Astrocyte of the spinal cord (primary cell): ENCODE measurements at regions not wholly inside any gene's neighbourhood (a gene's known extent, or its start where the extent isn't known, plus 50 kb on each side); places are given as distances from the start of the nearest gene placed in this dataset.

Experiments
- DNase-seq: peaks from one replicate; pipeline ENCODE4 v3.0.0; 2011; ENCODE audit warnings: low read depth, low spot score
- H3K4me3 ChIP-seq: 2 replicates; pipeline ENCODE4 v1.5.1; 2011; ENCODE audit warnings: low read depth, mild to moderate bottlenecking, low read length, moderate library complexity
- in situ Hi-C: cut with HindIII; loops from 2 replicates; pipeline ENCODE4 v1.10.0; 2017; ENCODE audit warnings: low sequenced_read_pairs
- TF ChIP-seq, protein P1 (sequence below): IDR thresholded peaks from 2 replicates; pipeline ENCODE4 v1.5.1; 2012; ENCODE audit warnings: low read depth, mild to moderate bottlenecking, low read length, inconsistent platforms

DNA sequence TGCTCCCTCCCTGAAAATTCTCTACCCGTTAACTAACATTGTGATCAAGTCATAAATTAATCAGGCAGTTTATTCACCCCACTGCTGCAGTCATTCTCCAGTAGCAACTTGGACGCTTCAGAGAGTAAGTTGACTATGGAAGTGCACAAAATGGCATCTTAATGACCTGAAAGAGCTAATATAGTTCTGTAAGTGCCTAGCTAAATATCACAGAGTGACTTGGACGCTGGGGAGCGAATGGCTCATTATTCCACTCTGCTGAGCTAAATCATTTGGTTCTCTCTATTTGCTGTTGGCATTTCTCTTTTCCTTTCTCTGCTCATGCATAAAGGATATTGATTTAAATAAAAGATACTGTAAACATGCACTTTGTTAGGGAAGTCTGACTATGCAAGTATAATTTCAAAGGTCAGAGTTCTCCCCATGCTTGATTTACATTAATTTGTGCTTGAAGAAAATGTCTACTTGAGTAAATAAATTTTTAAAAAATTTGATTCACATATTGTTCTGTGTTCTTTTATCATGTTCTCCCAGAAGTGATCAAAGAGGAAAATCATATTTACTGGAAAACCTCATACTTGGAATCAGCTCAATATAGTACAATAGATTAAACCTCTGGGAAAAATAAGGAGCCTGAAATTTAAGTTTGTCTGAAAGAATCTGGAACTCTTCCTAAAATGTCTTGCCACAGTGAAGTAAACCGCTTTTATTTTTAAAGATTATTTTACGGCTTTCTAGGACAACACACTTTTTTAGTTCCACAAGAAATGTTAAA is 169.5 kb upstream of the HAPLN1 start:
- DNase-seq: no peak
- in situ Hi-C loops: no loop called here
- no peak overlapping the region for H3K4me3 ChIP-seq
- TF ChIP-seq, protein P1, sequence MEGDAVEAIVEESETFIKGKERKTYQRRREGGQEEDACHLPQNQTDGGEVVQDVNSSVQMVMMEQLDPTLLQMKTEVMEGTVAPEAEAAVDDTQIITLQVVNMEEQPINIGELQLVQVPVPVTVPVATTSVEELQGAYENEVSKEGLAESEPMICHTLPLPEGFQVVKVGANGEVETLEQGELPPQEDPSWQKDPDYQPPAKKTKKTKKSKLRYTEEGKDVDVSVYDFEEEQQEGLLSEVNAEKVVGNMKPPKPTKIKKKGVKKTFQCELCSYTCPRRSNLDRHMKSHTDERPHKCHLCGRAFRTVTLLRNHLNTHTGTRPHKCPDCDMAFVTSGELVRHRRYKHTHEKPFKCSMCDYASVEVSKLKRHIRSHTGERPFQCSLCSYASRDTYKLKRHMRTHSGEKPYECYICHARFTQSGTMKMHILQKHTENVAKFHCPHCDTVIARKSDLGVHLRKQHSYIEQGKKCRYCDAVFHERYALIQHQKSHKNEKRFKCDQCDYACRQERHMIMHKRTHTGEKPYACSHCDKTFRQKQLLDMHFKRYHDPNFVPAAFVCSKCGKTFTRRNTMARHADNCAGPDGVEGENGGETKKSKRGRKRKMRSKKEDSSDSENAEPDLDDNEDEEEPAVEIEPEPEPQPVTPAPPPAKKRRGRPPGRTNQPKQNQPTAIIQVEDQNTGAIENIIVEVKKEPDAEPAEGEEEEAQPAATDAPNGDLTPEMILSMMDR: no peak

DNA sequence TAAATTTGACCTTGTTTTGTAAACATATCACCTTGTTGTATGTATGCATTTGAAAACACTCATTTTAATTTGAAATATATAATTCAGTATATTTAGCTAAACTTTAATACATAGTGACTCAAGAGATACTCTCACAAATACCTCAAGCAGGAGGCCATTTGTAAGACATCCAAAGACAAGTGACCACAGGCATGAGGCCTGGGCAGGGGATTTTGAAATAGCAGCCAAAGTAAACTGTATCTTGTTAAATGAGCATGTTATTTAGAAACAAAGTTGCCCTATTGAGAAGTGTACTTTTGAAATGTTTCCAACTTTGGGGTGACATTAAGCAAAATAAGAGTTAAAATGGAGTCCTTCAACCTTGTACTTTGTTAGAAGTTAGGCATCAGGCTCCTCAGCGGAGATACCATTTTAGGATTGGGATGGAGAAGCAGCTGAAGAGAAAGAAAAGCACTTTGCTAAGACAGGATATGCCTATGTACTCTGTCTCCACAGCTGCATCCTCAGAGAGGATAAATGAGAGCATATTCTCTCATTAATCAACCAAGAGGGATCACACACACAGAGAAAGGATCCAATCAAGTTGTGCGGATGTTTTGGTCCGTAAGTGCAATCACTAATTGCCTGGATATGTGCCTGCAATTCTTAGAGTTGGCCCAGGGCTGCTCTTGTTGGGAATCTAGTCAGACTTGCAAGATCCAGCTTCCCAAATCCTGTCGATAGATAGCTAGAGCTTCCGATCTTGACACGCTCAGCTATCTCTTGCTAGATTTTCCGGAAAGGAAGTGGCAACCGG is 157.5 kb upstream of the HAPLN1 start:
- TF ChIP-seq, protein P1: no peak
- H3K4me3 ChIP-seq: no peak overlapping the region
- peak; percentile 88 for DNase-seq
- in situ Hi-C loops: no loop called here

DNA sequence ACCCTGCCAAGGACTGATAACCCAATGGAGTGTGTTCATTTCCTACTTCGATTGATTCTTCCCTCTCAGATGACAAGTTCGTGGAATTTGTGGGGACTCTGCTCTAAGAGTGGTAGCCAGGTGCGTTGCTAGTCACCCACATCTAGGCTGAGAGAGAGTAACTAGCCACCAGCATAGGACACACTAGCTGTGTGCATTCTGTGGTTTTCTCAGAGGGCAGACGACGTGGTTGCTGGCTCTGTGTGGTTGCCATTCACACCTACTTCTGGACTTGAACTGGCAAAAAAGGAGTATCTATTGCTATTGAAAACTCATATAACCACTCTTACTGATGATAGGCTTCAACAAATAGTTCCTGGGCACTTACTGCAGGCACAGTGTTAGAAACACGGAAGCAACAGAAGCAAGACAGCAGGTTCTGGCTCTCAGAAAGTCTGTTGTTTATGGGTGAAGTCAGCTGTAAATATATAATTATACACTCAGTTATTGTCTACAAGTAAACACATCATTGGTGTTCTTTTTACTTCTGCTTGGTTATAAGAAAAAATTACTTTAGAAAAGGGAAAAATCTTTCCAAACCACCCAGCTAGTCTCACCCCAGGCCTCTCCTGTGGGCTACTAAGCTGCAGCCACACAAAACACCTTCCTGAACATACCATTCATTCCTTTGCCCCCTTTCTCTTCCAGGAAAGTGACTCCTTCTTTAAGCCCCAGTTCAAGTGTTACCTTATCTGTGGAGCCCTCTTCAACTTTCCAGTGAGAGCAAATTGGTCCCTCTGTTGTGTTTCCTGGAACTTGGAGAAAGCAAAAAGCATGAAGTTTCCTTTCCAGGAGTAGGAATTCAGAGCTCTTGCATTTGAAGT is 151.1 kb upstream of the HAPLN1 start:
- in situ Hi-C loops: no loop called here
- TF ChIP-seq, protein P1: no peak
- no peak overlapping the region for H3K4me3 ChIP-seq
- DNase-seq: no peak

DNA sequence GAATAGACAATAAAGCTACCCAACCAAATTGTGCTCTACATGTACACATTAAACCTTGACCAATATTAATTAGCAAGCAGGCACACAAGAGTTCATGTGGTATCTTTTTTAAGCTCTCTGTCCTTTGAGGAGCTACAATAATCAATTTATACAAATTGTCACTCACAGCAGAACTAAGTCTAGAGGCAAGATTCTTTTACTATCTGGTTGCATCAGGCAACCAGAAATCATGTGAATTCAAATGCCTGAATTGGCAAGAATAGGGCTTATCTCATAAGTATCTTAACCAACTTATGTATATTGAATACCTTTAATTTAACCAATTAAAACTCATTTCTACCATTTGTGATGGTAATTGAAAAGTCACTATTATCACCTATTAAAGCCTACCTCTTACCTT is 145.5 kb upstream of the HAPLN1 start:
- TF ChIP-seq, protein P1: no peak
- H3K4me3 ChIP-seq: no peak overlapping the region
- no peak for DNase-seq
- in situ Hi-C loops: no loop called here

DNA sequence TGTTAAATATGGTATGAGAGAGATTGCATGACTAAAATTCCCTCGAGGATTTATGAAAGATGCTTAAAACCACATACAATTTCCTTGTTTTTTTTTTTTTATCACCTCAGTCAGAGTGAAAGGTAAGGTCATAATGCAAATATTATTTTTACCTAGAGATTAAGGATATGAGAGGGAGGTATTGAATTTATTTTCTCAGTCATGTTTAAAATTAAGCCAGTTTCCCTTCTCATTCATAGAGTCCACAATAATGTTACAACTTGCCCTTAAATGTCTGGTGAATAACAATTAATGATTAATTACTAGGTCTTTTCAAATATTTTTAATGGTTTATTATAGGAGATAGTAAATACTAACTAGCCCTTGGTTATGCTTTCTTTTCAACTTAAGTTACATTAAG is 144.9 kb upstream of the HAPLN1 start:
- no peak for DNase-seq
- in situ Hi-C loops: no loop called here
- H3K4me3 ChIP-seq: no peak overlapping the region
- TF ChIP-seq, protein P1: no peak

DNA sequence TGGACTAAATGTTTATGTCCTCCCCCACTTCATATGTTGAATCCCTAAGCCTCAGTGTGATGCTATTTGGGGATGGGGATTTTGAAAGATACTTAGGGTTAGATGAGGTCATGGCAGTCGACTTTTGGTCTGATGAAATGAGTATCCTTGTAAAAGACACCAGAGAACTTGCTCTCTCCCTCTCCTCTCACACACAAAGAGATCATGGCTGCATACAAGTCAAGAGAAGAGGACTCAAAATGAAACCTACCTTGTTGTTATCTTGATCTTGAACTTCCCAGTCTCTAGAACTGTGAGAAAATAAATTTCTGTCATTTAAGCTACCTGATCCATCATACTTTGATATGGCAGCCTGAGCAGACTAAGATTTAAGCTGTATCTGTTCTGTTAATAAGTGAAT is 144.0 kb upstream of the HAPLN1 start:
- no peak for DNase-seq
- TF ChIP-seq, protein P1: no peak
- in situ Hi-C loops: no loop called here
- no peak overlapping the region for H3K4me3 ChIP-seq
